LNCaP clone FGC (cell line): ENCODE measurements at regions not wholly inside any gene's neighbourhood (a gene's known extent, or its start where the extent isn't known, plus 50 kb on each side); places are given as distances from the start of the nearest gene placed in this dataset.

Source experiments
- DNase-seq: peaks from one replicate; pipeline ENCODE4 v3.0.0-alpha.2; 2011; ENCODE audit warnings: low read depth
- H3K4me3 ChIP-seq: 2 replicates; pipeline ENCODE4 v1.5.1; 2011; ENCODE audit warnings: mild to moderate bottlenecking, low read depth, low read length, control low read depth
- CTCF ChIP-seq: IDR thresholded peaks from 2 replicates; pipeline ENCODE4 v1.5.1; 2012; ENCODE audit warnings: mild to moderate bottlenecking; ENCODE audit not compliant: control insufficient read depth, insufficient read depth; ENCODE audit errors: extremely low read depth

GRCh38 chr10:121127151-121127906 lies 276.2 kb downstream of the WDR11 start:
- TF ChIP-seq CTCF = no peak
- no peak for DNase-seq

GRCh38 chr10:121128164-121128563 lies 277.0 kb downstream of the WDR11 start:
- H3K4me3 ChIP-seq = no peak overlapping the region
- no peak for TF ChIP-seq CTCF
- no peak for DNase-seq

More at GRCh38 chr10:121127151-121127906, 276.2 kb downstream of the WDR11 start:
- H3K4me3 ChIP-seq = no peak overlapping the region

GRCh38 chr10:121129266-121129665 lies 278.1 kb downstream of the WDR11 start:
- TF ChIP-seq CTCF = no peak
- DNase-seq = no peak
- no peak overlapping the region for H3K4me3 ChIP-seq

- no peak for TF ChIP-seq CTCF
- DNase-seq = no peak
- H3K4me3 ChIP-seq = no peak overlapping the region
Measured at GRCh38 chr10:121130382-121130781, 279.2 kb downstream of the WDR11 start.

- no peak overlapping the region for H3K4me3 ChIP-seq
- TF ChIP-seq CTCF = no peak
- DNase-seq = no peak
Measured at GRCh38 chr10:121131014-121131413, 279.9 kb downstream of the WDR11 start.

- no peak for TF ChIP-seq CTCF
- no peak overlapping the region for H3K4me3 ChIP-seq
- DNase-seq = no peak
Measured at GRCh38 chr10:121131426-121132265, 280.5 kb downstream of the WDR11 start.
